NCI-H524 treated with DMSO at 0.1 percent for 48 hours (cell line): ENCODE measurements at regions not wholly inside any gene's neighbourhood (a gene's known extent, or its start where the extent isn't known, plus 50 kb on each side); places are given as distances from the start of the nearest gene placed in this dataset.
"Not testable (repeated sequence)": the region's sequence is repeated elsewhere in the genome, so short reads cannot be mapped to it uniquely, and the experiment has no call there.

Experiments
- DNase-seq: peaks from one replicate; lab custom pipeline; 2025; lab: John Stamatoyannopoulos, UW

DNA sequence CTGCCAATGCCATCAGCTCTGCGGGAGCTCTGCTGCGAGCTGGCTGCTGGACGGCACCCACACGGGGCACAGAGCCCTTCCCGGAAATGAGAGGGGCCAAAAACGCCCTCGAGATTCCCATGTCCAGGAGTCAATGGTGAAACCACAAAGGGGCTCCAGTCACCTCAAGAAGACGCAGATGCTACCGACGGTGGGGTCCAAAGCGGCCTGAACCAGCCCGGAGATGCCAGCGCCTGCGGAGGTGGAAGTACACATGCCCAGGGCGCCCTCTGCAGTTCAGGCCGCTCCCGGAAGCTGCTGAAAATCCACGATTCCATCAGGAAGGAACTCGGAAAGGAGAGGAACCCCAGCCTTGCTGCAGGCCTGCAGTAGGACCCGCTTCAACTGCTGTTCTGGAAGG is 82.4 kb upstream of the SELENOP start:
- DNase-seq, result no peak

GRCh38 chr5:42889311-42889933 is 77.7 kb upstream of the SELENOP start:
- no peak for DNase-seq

DNA sequence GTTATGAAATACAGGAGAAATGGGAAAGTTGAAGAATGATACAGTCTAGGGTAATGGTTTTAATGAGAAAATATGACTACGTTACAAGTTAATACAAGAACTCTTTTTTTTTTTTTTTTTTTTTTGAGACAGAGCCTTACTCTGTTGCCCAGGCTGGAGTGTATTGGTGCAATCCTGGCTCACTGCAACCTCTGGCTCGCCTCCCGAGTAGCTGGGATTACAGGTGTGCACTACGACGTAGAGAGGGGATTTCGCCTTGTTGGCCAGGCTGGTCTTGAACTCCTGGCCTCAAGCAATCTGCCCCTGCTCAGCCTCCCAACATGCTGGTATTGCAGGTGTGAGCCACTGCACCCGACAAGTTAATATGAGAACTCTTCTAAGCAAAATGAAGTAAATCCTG is 77.1 kb upstream of the SELENOP start:
- DNase-seq, result no peak

- DNase-seq, result no peak
Measured at GRCh38 chr5:42887575-42887974, 75.9 kb upstream of the SELENOP start.

DNA sequence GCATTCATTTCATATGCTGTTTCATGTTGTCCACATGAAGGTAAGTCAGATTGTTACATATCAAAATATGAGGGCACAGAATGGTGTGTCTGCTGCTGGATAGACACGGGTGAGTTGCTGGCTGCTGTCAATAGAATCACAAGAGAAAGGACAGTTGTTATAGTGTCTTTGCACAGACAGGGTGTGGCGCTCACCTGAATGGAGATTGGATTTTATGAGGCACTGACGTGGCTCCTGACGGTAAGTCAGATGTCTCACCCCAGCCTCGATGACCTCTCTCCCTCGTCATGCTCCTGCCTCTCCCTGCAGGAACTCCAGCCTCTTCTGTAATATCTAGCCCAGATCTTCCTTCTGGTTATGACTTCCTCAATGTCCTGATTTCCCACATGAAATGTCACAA is 75.4 kb upstream of the SELENOP start:
- no peak for DNase-seq

DNA sequence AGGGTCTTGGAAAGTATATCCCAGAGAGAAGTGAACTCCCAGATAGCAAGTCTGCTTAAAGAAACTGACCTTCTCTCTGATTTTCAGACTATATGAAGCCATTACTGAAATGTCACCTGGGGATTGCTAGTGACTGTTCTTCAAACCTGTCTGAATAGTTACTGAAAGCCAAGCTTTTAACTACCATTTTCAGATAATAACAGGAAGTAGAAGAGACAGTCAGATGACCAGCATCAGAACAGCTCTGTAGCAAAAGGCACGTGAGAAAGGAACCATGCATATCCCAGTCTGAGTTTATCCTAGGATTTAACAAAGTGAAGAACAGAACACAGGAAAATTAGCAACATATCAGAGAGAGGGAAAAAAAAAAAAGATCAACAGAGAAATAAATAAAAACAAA is 74.9 kb upstream of the SELENOP start:
- DNase-seq, result no peak

- no peak for DNase-seq
Measured at GRCh38 chr5:42884326-42884725, 72.6 kb upstream of the SELENOP start.

GRCh38 chr5:42881416-42882117 is 69.9 kb upstream of the SELENOP start:
- DNase-seq, result no peak

GRCh38 chr5:42880496-42881150 is 68.9 kb upstream of the SELENOP start:
- no peak for DNase-seq

DNA sequence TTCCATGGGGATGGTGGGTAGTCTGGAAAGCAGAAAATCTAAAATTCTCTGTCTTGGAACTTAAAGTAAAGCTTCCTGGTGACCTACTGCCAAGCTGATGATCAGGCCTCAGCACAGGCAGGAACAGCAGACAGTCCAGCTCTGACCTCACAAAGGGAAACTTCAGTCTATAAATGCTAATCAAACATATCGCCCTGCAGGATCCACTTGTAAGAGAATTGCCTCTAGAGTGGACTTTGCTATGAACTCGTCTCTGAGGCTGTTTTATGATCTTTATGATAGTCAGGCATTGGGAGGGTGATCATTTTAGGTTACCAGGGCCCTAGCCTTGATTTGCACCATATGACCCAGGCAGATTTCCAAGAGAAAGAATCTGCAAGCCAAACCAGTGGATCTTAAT is 67.6 kb upstream of the SELENOP start:
- no peak for DNase-seq

- no peak for DNase-seq
Measured at GRCh38 chr5:42878550-42878949, 66.9 kb upstream of the SELENOP start.

DNA sequence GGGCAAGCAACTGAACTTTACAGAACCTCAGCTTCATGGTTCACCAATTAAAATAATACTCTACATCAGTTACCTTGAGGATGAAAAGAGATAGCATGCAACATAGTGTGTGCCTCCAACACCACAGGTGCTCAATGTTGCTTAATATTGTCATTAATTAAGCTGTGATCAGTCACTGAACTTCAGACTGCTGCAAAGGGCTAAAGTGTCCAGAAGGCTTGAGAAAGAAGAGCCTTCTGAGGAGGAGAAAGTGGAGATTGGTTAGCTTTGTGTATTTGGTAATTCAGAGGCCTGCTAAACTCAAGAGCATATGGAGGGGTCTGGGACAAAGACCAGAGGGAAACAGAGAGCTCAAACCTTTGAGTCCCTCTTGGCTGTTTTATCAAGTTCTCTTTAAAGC is 66.3 kb upstream of the SELENOP start:
- no peak for DNase-seq

- DNase-seq, result no peak
Measured at GRCh38 chr5:42877431-42877830, 65.7 kb upstream of the SELENOP start.

DNA sequence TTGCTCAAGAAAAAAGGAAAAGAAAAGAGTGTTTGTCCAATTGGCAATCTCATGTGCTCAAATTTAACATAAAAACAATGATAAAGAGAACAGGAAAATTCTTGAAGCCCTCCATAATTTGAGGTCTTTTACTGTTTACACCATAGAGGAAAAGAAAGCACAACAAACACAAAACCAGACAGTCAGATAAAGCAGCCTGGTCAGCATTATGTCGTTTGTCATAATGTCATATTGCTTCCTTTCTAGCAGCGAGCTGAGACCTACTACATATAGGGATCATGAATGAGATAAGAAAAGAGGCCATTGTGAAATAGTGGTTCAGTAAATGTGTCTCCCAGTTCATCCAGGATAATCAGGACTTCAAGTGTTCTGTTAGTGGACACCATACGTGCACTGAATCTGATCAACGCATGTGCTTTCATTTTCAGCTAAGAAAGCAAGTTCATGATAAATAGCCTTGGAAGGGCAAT is 64.7 kb upstream of the SELENOP start:
- DNase-seq, result no peak

- DNase-seq, result no peak
Measured at GRCh38 chr5:42875785-42876374, 64.2 kb upstream of the SELENOP start.

DNA sequence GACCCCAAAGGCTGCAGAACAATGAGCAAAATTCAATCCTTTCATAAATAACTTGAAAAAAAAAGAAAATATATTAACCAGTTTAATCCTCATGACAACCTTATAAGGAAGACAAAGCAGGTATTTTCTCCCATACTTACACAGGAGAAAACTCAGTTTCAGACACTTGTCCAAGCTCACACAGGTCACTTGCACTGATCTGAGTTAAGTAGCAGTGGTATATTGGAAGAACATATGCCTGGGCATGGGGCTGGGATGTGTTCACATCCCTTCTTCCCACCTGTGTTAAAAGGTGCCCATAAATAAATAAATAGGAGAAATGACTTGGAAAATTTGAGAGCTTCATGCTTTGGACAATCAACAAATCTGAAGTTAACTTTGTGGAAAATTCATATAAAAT is 63.5 kb upstream of the SELENOP start:
- DNase-seq, result no peak

DNA sequence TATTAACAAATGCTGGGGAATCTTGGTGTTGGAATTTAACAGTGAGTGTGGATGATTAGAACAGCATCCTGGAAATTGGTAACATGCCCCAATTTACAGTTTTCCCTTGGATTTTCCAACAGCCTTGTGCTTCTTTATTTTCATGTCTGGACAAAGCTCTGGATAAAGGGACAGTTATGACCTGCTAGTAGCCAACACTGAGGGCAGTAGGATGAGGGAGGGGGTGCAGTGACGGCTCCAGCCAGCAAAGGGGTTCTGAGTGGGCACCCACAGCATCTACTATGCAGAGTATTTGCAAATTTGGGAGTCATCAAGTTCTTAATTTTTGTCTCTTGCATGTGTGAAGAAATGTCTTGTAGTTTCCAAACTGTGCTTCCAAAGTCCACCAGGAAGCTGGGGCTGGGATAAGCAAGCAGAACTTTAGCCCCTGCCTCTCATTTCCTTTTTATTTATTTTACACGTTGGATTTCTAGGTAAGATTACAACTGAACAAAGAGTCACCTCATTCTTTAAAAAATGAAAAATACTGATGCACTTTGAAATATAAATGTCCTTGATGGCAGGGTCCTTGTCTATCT is 63.0 kb upstream of the SELENOP start:
- no peak for DNase-seq

- DNase-seq, result no peak
Measured at GRCh38 chr5:42872865-42873264, 61.2 kb upstream of the SELENOP start.

GRCh38 chr5:42870882-42871418 is 59.3 kb upstream of the SELENOP start:
- DNase-seq, result no peak

GRCh38 chr5:42868417-42868816 is 56.7 kb upstream of the SELENOP start:
- DNase-seq, result not testable (repeated sequence)

DNA sequence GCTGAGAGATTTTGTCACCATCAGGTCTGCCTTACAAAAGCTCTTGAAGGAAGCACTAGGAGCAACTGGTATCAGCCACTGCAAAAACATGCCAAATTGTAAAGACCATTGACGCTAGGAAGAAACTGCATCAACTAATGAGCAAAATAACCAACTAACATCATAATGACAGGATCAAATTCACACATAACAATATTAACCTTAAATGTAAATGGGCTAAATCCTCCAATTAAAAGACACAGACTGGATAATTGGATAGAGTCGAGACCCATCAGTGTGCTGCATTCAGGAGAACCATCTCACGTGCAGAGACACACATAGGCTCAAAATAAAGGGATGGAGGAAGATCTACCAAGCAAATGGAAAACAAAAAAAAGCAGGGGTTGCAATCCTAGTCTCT is 53.1 kb upstream of the SELENOP start:
- not testable (repeated sequence) for DNase-seq
